ENCODE measurements at regions not wholly inside any gene's neighbourhood (a gene's known extent, or its start where the extent isn't known, plus 50 kb on each side); places are given as distances from the start of the nearest gene placed in this dataset.
"Not testable (repeated sequence)": the region's sequence is repeated elsewhere in the genome, so short reads cannot be mapped to it uniquely, and the experiment has no call there.

DNA sequence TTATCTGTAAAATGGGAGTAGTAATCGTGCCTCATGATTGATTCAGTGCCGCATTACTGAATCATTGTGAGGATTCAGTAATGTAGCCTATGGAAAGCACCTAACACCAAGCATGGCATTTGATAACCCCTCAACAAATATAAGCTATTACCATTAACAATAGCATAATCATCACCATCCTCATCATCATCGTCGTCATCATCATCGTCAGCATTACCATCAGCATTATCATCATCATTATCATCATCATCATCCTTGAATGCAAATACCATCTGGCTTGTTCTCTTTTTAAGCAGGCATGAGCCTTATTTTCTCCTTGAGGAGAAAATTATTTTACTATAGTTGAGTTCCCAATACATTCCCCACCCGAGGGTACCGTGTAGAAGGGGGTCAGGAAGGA, 115.4 kb upstream of the PTPRG start:
- no peak for DNase-seq

DNA sequence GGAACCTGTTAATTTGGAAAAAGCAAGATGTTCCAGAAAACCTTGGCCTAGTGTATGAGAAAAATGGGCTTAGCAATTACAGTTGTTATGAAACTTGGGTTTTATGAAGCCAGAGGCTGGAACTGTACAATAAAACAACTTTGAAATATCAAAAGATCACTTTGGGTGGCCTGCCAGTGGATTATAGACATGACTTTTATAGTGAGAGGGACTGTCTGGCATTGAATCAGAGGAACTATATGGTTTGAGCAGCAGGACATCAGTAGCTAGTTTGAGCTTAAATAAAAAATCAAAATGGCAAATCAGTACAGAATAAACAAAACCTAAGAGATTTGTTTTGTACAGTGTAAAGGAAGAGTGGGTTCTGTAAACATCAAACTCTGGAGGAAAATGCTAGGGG, 115.0 kb upstream of the PTPRG start:
- DNase-seq = no peak

GRCh38 chr3:61448378-61448777, 113.0 kb upstream of the PTPRG start:
- no peak for DNase-seq

- no peak for DNase-seq
Observed at GRCh38 chr3:61449327-61450040, 111.9 kb upstream of the PTPRG start.

- no peak for DNase-seq
Observed at GRCh38 chr3:61450866-61451265, 110.5 kb upstream of the PTPRG start.

DNA sequence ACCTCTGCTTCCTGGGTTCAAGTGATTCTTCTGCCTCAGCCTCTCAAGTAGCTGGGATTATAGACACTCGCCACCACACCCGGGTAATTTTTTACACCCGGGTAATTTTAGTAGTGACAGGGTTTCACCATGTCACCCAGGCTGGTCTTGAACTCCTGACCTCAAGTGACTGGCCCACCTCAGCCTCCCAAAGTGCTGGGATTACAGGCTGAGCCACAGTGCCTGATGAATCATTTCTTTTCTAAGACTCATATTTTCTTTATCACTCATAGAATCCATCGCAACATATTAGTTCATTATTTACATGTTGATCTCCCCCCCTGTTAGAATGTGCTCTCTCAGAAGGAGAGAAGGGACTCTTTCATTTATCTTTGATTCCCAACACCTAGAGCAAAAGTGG, 109.5 kb upstream of the PTPRG start:
- DNase-seq = no peak

DNA sequence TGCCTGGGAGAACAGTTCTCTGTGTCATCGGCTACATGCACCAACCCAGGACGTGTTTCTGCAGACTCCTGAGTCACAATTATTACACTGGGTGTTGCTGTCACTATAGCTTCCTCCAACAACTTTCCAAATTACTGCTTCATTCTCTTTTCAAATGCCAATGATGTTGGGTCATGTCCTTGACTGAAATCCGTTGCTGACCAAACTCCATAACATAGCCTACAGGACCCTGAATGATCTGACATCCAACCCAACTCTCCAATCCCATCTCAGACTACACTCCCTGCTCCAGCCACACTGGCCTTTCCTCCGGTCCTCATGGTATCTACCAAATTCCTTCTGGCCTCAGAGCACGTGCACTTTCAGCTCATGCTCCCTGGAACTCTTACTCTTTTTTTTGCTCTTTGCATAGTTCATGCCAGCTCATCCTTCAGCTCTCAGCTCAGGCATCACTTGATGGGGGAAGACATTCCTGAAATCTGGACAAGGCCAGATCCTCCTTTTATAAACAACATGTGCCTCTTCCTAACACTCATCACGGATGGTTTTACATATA, 108.8 kb upstream of the PTPRG start:
- DNase-seq = no peak

GRCh38 chr3:61454006-61454585, 107.3 kb upstream of the PTPRG start:
- DNase-seq = no peak

DNA sequence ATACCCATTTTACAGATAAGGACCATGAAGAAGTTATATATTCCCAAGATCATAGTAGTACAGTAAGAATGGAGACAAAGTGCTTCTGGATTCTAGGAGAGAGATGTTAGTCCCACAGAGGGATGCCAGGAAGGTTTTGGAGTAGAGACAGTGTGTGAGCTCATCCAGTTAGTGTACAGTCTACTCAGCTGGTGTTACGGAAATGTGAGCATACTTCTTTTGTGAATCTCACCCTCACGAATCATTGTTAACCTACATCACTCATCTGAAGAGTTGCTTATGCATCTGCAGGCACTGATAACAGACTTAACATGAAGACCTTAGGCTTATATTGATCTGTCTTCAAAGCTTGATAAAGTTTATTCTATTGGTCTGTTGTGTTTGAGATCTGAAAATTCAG, 106.6 kb upstream of the PTPRG start:
- no peak for DNase-seq

DNA sequence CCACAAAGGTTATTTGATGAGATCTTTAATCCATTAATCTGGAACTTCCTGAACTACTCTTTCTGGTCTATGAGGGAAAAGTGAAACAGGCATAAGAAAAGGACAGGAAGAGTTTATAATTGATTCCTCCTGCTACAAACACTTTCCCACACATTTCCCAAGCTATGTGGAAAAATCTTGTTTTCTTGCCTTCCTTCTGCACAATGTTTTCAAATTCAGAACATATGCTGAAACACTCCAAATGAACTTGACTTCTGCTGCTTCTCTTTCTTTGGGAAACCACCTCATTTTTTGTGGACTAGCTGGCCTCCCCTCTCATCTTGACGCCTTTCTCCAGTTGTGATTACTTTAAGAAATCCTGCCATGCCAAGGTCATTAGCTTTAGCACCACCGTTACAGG, 100.7 kb upstream of the PTPRG start:
- DNase-seq = no peak

- no peak for DNase-seq
Observed at GRCh38 chr3:61463191-61463590, 98.2 kb upstream of the PTPRG start.

DNA sequence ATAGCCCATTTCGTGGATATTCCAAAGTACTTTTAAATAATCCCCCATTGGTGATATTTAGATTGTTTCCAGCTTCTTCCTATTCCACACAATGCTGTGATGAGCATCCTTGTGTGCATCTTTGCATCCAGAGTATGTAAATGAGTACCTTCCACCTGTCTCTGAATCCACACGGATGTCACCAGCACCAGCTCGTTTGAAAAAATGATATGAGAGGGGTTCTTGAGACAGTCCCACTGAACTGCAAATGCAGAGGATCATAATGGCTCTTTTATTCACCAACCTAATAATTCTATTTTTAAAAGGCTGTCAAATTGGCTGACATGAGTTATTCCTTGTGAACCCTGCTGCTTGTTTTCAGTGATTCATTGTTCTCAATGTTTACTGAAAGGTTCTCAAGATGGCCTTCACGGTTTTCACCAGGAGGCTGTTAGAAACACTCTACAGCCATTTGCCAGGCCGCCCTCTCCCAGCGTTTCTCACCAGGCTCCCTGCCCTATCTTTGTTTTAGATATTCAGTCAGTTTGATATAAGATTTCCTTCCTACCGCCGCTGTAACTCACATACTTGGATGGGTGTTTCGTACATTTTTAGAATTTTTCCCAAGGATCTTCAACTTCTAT, 96.7 kb upstream of the PTPRG start:
- DNase-seq = no peak

DNA sequence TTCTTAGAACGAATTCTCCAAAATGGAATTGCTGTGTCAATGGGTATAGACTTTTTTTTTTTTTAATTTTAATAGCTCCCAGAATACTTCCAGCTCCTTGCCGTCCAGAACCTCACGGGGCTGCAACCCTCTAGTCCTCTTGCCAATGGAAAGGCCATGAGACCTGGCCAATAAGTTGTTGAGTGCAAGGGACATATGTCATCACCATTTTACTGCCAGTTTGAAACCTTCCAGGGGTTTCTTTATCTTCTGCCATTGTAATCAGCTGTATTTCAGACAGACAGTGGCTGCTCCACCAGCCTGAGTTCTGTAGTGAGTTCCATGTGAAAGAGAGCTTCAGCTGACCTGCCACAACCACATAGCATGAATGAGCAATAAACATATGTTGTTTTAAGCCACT, 95.0 kb upstream of the PTPRG start:
- no peak for DNase-seq

- DNase-seq = no peak
Observed at GRCh38 chr3:61483997-61484396, 77.4 kb upstream of the PTPRG start.

GRCh38 chr3:61493339-61493738, 68.0 kb upstream of the PTPRG start:
- no peak for DNase-seq

- not testable (repeated sequence) for DNase-seq
Observed at GRCh38 chr3:61494309-61494708, 67.1 kb upstream of the PTPRG start.

- DNase-seq = no peak
Observed at GRCh38 chr3:61497463-61497862, 63.9 kb upstream of the PTPRG start.

- no peak for DNase-seq
Observed at GRCh38 chr3:61505197-61505596, 56.2 kb upstream of the PTPRG start.

DNA sequence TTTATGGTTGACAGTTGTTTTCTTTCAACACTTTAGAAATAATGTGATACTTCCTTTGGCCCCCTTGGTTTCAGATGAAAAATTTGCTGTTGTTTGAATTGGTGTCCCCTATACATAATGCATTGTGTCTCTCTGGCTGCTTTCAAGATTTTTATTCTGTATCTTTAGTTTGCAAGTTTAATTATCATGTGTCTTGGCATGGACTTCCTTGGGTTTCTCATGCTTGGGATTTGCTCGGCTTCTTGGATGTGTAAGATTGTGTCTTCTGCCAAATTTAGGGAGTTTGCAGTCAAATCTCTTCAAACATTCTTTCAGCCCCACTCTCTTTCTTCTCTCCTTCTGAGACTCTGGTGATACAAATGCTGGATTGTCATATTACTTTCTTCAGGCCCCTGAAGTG, 53.4 kb upstream of the PTPRG start:
- DNase-seq = no peak
